ENCODE measurements at regions not wholly inside any gene's neighbourhood (a gene's known extent, or its start where the extent isn't known, plus 50 kb on each side); places are given as distances from the start of the nearest gene placed in this dataset.
A peak's percentile ranks its signal among the peaks of the same experiment; 100 is the strongest.

DNA sequence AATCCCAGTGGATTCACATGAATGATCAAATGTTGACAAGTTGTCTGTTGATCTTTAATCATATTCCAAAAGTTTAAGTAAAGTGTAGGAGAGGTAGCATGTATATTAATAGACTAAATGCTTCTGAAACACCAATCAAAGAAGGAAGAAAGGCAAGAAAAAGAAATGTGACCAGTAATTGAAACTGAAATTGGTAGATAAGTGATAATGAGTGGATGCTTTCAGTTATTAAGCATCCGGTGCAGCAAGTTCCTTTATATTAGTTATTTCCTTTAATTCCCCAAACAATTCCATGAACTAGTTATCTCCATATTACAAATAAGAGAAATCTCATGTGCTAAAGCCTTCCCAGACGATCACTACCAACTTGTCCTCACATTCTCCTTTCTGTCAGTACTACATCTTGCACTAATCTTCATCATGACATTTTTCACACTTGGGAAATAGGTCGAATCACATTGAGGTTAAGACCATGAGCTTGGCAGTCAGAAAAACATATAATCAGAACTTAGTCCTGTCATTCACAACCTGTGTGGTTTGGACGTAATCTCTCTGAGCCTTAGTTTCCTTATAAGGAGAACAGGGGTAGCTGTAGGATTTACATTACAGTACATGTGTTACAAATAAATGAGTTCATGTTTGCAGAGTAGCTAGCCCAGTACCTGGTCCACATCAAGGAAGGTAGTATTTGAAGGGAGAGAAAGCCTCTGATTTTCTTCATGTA is 182.1 kb downstream of the NOL4 start:
- DNase-seq = no peak
- no peak overlapping the region for H3K4me3 ChIP-seq
- H3K36me3 ChIP-seq (replicated peaks in 1 of 2) = no peaks in the 10 kb centered on the region
- no peak for TF ChIP-seq POLR2A (IDR thresholded peaks at IDR 0.05)
- TF ChIP-seq, protein P1, sequence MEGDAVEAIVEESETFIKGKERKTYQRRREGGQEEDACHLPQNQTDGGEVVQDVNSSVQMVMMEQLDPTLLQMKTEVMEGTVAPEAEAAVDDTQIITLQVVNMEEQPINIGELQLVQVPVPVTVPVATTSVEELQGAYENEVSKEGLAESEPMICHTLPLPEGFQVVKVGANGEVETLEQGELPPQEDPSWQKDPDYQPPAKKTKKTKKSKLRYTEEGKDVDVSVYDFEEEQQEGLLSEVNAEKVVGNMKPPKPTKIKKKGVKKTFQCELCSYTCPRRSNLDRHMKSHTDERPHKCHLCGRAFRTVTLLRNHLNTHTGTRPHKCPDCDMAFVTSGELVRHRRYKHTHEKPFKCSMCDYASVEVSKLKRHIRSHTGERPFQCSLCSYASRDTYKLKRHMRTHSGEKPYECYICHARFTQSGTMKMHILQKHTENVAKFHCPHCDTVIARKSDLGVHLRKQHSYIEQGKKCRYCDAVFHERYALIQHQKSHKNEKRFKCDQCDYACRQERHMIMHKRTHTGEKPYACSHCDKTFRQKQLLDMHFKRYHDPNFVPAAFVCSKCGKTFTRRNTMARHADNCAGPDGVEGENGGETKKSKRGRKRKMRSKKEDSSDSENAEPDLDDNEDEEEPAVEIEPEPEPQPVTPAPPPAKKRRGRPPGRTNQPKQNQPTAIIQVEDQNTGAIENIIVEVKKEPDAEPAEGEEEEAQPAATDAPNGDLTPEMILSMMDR (IDR thresholded peaks at IDR 0.05) = no peak
- no peaks in the 10 kb centered on the region for H3K9me3 ChIP-seq (replicated peaks in 1 of 3)
- WGBS, 4 donors = 56 to 74% (median 71%) methylated on average over 4 of the region's 4 CpGs
- no peaks in the 10 kb centered on the region for H3K27me3 ChIP-seq
- no peak overlapping the region for H3K27ac ChIP-seq
- intact Hi-C loops (cut with DNase I) = no loop called here
- H3K4me1 ChIP-seq (replicated peaks in 1 of 2) = no peaks in the 10 kb centered on the region

DNA sequence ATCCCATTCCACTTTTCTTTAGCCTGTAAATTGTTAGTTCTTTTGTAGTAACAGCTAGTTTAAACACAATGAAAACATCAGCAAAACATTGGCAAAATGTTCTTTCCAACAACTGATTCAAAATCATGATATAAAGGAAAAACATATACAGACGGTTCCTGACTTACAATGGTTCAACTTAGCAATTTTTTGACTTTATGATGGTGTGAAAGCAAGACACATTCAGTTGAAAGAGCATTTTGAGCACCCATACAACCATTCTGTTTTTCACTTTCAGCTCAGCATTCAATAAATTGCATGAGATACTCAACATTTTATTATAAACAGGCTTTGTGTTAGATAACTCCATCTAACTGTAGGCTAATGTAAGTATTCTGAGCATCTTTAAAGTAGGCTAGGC is 185.1 kb downstream of the NOL4 start:
- TF ChIP-seq, protein P1 (IDR thresholded peaks at IDR 0.05) = no peak
- no peak for TF ChIP-seq POLR2A (IDR thresholded peaks at IDR 0.05)
- WGBS, 4 donors = 48 to 62% (median 58%) methylated on average over 1 of the region's 1 CpG
- Histone ChIP-seq H3K9me3 (replicated peaks in 1 of 3) (no peaks in the 10 kb centered on the region), H3K27me3 (no peaks in the 10 kb centered on the region), H3K4me1 (replicated peaks in 1 of 2) (no peaks in the 10 kb centered on the region), H3K27ac (no peak overlapping the region), H3K4me3 (peak overlapping the region in 1 of 4 donors; percentile 13), H3K36me3 (replicated peaks in 1 of 2) (no peaks in the 10 kb centered on the region)
- intact Hi-C loops (cut with DNase I) = no loop called here
- no peak for DNase-seq

GRCh38 chr18:34039201-34039600 is 185.5 kb downstream of the NOL4 start:
- H3K9me3 ChIP-seq (replicated peaks in 1 of 3) = no peaks in the 10 kb centered on the region
- H3K27ac ChIP-seq = no peak overlapping the region
- H3K4me3 ChIP-seq = peak overlapping the region in 1 of 4 donors; percentile 13
- no peak for DNase-seq
- H3K4me1 ChIP-seq (replicated peaks in 1 of 2) = no peaks in the 10 kb centered on the region
- no peaks in the 10 kb centered on the region for H3K27me3 ChIP-seq
- no peaks in the 10 kb centered on the region for H3K36me3 ChIP-seq (replicated peaks in 1 of 2)
- intact Hi-C loops (cut with DNase I) = no loop called here
- no peak for TF ChIP-seq POLR2A (IDR thresholded peaks at IDR 0.05)
- TF ChIP-seq, protein P1 (IDR thresholded peaks at IDR 0.05) = no peak

DNA sequence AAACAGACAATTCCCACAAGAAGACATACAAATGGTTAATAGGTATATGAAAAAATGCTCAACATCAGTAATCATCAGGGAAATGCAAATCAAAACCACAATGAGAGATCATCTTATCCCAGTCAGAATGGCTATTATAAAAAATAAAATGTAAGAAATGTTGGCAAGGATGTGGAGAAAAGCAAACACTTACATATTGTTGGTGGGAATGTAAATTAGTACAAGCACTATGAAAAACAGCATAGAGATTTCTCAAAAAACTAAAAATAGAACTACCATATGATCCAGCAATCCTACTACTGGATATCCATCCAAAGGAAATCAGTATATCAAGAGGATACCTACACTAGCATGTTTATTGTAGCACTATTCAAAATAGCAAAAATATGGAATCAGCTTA is 186.6 kb downstream of the NOL4 start:
- no peak overlapping the region for H3K27ac ChIP-seq
- no peaks in the 10 kb centered on the region for H3K4me1 ChIP-seq (replicated peaks in 1 of 2)
- no peak for TF ChIP-seq POLR2A (IDR thresholded peaks at IDR 0.05)
- TF ChIP-seq, protein P1 (IDR thresholded peaks at IDR 0.05) = no peak
- no peaks in the 10 kb centered on the region for H3K27me3 ChIP-seq
- intact Hi-C loops (cut with DNase I) = no loop called here
- DNase-seq = no peak
- H3K4me3 ChIP-seq = no peak overlapping the region
- no peaks in the 10 kb centered on the region for H3K36me3 ChIP-seq (replicated peaks in 1 of 2)
- no peaks in the 10 kb centered on the region for H3K9me3 ChIP-seq (replicated peaks in 1 of 3)
